ENCODE measurements at regions not wholly inside any gene's neighbourhood (a gene's known extent, or its start where the extent isn't known, plus 50 kb on each side); places are given as distances from the start of the nearest gene placed in this dataset.

- H3K4ac ChIP-seq (replicated peaks; ENCODE audit: insufficient read length, low read depth, low read length): no peak overlapping the region
- no peaks in the 10 kb centered on the region for H3K23me2 ChIP-seq (ENCODE audit: low read depth, low read length)
- H3K56ac ChIP-seq (replicated peaks; ENCODE audit: insufficient read length, low read depth, low read length): no peak overlapping the region
- no peak overlapping the region for H3K9ac ChIP-seq (replicated peaks in 1 of 4; ENCODE audit: extremely low read depth in 1 of 4, low read depth in 3 of 4, low read length in 3 of 4)
- H2BK5ac ChIP-seq (ENCODE audit: low read depth, low read length): no peak overlapping the region
- no peaks in the 10 kb centered on the region for H3K36me3 ChIP-seq (ENCODE audit: control insufficient read depth in 2 of 4, insufficient read depth in 4 of 4, low read length in 3 of 4)
- WGBS, 2 experiments (ENCODE audit: extremely low coverage in 1 of 2, insufficient coverage in 1 of 2, insufficient read length in 1 of 2, insufficient replicate concordance in 2 of 2, low coverage in 1 of 2, low lambda C conversion rate in 2 of 2, missing lambda C conversion rate in 1 of 2): 76% methylated on average over 5 of the region's 5 CpGs; no CpG with 5 or more reads in 1 of the 2 experiments
- H4K5ac ChIP-seq (ENCODE audit: insufficient read length, low read depth, low read length): no peak overlapping the region
- no peaks in the 10 kb centered on the region for H3K27me3 ChIP-seq (replicated peaks in 1 of 4; ENCODE audit: control insufficient read depth in 3 of 4, extremely low read depth in 1 of 4, insufficient read depth in 3 of 4, low read length in 3 of 4)
- FAIRE-seq: no peak
- H3K4me3 ChIP-seq (ENCODE audit: extremely low read depth in 1 of 4, insufficient read depth in 2 of 4, low read depth in 3 of 4, low read length in 4 of 4): no peak overlapping the region
- POLR2A ChIA-PET (ENCODE audit: partially characterized antibody): no interaction called here
- H2BK120ac ChIP-seq (replicated peaks; ENCODE audit: low read depth, low read length): no peak overlapping the region
- no peak overlapping the region for H2AK5ac ChIP-seq (ENCODE audit: low read depth, low read length)
- no peak overlapping the region for H4K91ac ChIP-seq (replicated peaks; ENCODE audit: insufficient read length, low read length)
- no peak overlapping the region for H2BK12ac ChIP-seq (ENCODE audit: low read depth, low read length)
- H3K18ac ChIP-seq (ENCODE audit: extremely low read depth, low read length): no peak overlapping the region
- TF ChIP-seq SAP30 (IDR thresholded peaks at IDR 0.05; ENCODE audit: insufficient read depth, insufficient replicate concordance, low read length) (no peak), CHD2 (IDR thresholded peaks at IDR 0.05; ENCODE audit: low read length) (no peak), SP1 (IDR thresholded peaks at IDR 0.05; ENCODE audit: low read depth, low read length) (no peak), JUN (IDR thresholded peaks at IDR 0.05; ENCODE audit: low read depth, low read length) (no peak), RAD21 (IDR thresholded peaks at IDR 0.05 in 1 of 2, conservative IDR thresholded peaks at IDR 0.05 in 1 of 2; ENCODE audit: low read depth in 2 of 2, low read length in 2 of 2) (no peak), FOSL1 (IDR thresholded peaks at IDR 0.05; ENCODE audit: insufficient read depth, low read depth, low read length) (no peak), ATF3 (IDR thresholded peaks at IDR 0.05; ENCODE audit: insufficient read depth, low read depth, low read length) (no peak), E2F6 (IDR thresholded peaks at IDR 0.05) (no peak), SUZ12 (IDR thresholded peaks at IDR 0.05; ENCODE audit: low read length) (no peak), NANOG (IDR thresholded peaks at IDR 0.05; ENCODE audit: insufficient read depth, low read depth, low read length, poor library complexity, severe bottlenecking) (no peak), POLR2AphosphoS5 (IDR thresholded peaks at IDR 0.05; ENCODE audit: low read depth, low read length) (no peak)
- H3K23ac ChIP-seq (ENCODE audit: insufficient read length): no peak overlapping the region
- no peak overlapping the region for H2BK15ac ChIP-seq (ENCODE audit: low read length)
- no peaks in the 10 kb centered on the region for H4K20me1 ChIP-seq (replicated peaks in 1 of 2; ENCODE audit: control insufficient read depth in 1 of 2, insufficient read depth in 2 of 2, low read length in 2 of 2)
- no peaks in the 10 kb centered on the region for H3K4me1 ChIP-seq (replicated peaks in 1 of 4; ENCODE audit: control insufficient read depth in 3 of 4, insufficient read depth in 4 of 4, low read length in 3 of 4)
- H3K79me2 ChIP-seq (ENCODE audit: control insufficient read depth in 1 of 2, insufficient read depth in 2 of 2, low read length in 2 of 2): no peaks in the 10 kb centered on the region
- no peaks in the 10 kb centered on the region for H3K79me1 ChIP-seq (ENCODE audit: low read depth, low read length)
- no peak overlapping the region for H3K27ac ChIP-seq (ENCODE audit: low read depth, low read length)
- H4K8ac ChIP-seq (ENCODE audit: extremely low read depth, insufficient read depth, low read length): no peak overlapping the region
- CTCF ChIA-PET (ENCODE audit: partially characterized antibody): interaction anchor here (1.0 kb wide), 1 partner anchor 51 kb away, joined by 3 read pairs; no protein-coding TSS in a partner anchor
- H3K14ac ChIP-seq (ENCODE audit: insufficient read length): no peak overlapping the region
- no peak overlapping the region for H2AFZ ChIP-seq (ENCODE audit: low read length)
- H3K9me3 ChIP-seq (ENCODE audit: insufficient read depth in 2 of 2, low read depth in 1 of 2, low read length in 1 of 2): no peaks in the 10 kb centered on the region
- no peak for DNase-seq (ENCODE audit: low read depth in 1 of 2, low spot score in 2 of 2)
- no peak overlapping the region for H3K4me2 ChIP-seq (ENCODE audit: insufficient read depth in 1 of 2, low read depth in 2 of 2, low read length in 2 of 2)
- H2BK20ac ChIP-seq (ENCODE audit: low read length): no peak overlapping the region
These were observed 587.3 kb downstream of the SEMA5A start for GRCh38 chr5:8958602-8959001.

Measured in H1 (cell line).